ENCODE measurements at regions not wholly inside any gene's neighbourhood (a gene's known extent, or its start where the extent isn't known, plus 50 kb on each side); places are given as distances from the start of the nearest gene placed in this dataset.

DNA sequence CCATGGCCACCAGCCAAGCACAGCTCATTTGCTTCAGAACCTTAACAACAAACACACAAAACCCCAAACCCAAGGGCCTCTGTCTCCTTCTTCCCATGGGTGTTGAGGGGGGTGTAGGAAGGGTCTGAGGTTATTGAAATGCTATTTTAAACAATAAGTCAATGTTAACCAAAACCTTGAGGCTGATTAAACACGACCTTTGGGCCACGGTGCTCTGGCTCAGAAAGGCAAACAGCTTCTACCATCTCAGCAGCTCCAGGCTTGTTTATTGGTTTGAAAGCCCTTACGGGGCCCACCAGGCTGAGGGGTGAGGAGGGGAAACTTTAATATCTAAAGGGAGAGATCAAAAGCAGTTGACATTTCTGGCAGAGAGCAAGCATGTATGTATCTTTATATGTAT is 185.7 kb upstream of the IRX6 start:
- H3K9me3 ChIP-seq (replicated peaks; ENCODE audit: control insufficient read depth, insufficient read depth, low read depth, low read length), result no peaks in the 10 kb centered on the region
- CTCF ChIA-PET (ENCODE audit: low intra/inter-chr PET ratio), result no interaction called here
- H4K20me1 ChIP-seq (replicated peaks; ENCODE audit: control insufficient read depth, insufficient read depth, low read length), result no peaks in the 10 kb centered on the region
- DNase-seq (ENCODE audit: extremely low read depth in 1 of 4, low spot score in 3 of 4) (no peak), ATAC-seq (no peak), FAIRE-seq (no peak)
- H3K79me2 ChIP-seq (ENCODE audit: control insufficient read depth, insufficient read depth, low read length), result no peaks in the 10 kb centered on the region
- no peak overlapping the region for H3K4me3 ChIP-seq
- BruUV-seq (replicated peaks), result no TSS peak
- H3K27me3 ChIP-seq (ENCODE audit: control insufficient read depth in 2 of 2, insufficient read depth in 2 of 2, low read length in 2 of 2), result no peaks in the 10 kb centered on the region; a peak in 1 of 5 replicates
- no peak overlapping the region for H2AFZ ChIP-seq (ENCODE audit: low read depth, low read length)
- H3K4me2 ChIP-seq (ENCODE audit: insufficient read depth, low read length), result no peak overlapping the region
- TF ChIP-seq RBM25 (IDR thresholded peaks at IDR 0.05; ENCODE audit: low read depth, low read length, severe bottlenecking) (no peak), ZNF175 (CRISPR knock-in tag; IDR thresholded peaks at IDR 0.05; ENCODE audit: low read depth) (no peak)
- POLR2A ChIA-PET, result no interaction called here
- no peaks in the 10 kb centered on the region for H3K4me1 ChIP-seq (replicated peaks in 1 of 2; ENCODE audit: control insufficient read depth in 2 of 2, insufficient read depth in 2 of 2, low read length in 2 of 2)
- no peaks in the 10 kb centered on the region for H3K36me3 ChIP-seq (ENCODE audit: control insufficient read depth, insufficient read depth, low read length)
- 0% methylated on average over 3 of the region's 3 CpGs for WGBS (ENCODE audit: insufficient coverage, low coverage, missing lambda C conversion rate)
- peaks cover 3% of the 10 kb centered on the region for H3K9me1 ChIP-seq (ENCODE audit: control insufficient read depth, insufficient read depth, low read length)
- no peak overlapping the region for H3K27ac ChIP-seq (ENCODE audit: extremely low read depth, low read depth, low read length)
- intact Hi-C loops (cut with micrococcal nuclease), result no loop called here
- H3K9ac ChIP-seq (ENCODE audit: insufficient read depth in 1 of 2, low read depth in 2 of 2, low read length in 2 of 2), result no peak overlapping the region
- in situ Hi-C loops (cut with MboI), result no loop called here

DNA sequence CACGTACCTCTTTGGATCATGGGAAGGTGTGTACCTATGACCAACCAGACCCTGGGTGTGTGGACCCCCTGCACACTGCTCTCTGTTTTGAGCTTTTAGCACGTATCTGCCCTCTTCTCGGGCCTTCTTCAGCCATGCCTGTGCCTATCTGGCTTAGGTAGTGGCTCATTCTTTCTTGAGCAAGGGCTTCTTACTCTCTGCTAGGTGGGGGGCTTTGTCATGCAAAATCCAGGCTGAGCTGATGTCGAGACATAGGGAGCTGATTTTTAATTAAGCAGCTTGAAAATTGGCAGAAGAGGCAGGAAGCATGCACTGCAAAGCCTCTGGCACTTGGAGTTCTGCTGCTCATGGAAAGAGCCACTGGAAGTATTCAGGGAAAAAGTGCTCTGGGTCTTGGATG is 181.6 kb upstream of the IRX6 start:
- Histone ChIP-seq H2AFZ (ENCODE audit: low read depth, low read length) (no peak overlapping the region), H3K4me1 (replicated peaks in 1 of 2; ENCODE audit: control insufficient read depth in 2 of 2, insufficient read depth in 2 of 2, low read length in 2 of 2) (no peaks in the 10 kb centered on the region), H4K20me1 (replicated peaks; ENCODE audit: control insufficient read depth, insufficient read depth, low read length) (no peaks in the 10 kb centered on the region), H3K4me2 (ENCODE audit: insufficient read depth, low read length) (no peak overlapping the region), H3K27me3 (ENCODE audit: control insufficient read depth in 2 of 2, insufficient read depth in 2 of 2, low read length in 2 of 2) (no peaks in the 10 kb centered on the region; a peak in 1 of 5 replicates), H3K4me3 (no peak overlapping the region), H3K79me2 (ENCODE audit: control insufficient read depth, insufficient read depth, low read length) (no peaks in the 10 kb centered on the region), H3K36me3 (ENCODE audit: control insufficient read depth, insufficient read depth, low read length) (no peaks in the 10 kb centered on the region), H3K9me3 (replicated peaks; ENCODE audit: control insufficient read depth, insufficient read depth, low read depth, low read length) (no peaks in the 10 kb centered on the region), H3K27ac (ENCODE audit: extremely low read depth, low read depth, low read length) (no peak overlapping the region), H3K9me1 (ENCODE audit: control insufficient read depth, insufficient read depth, low read length) (no peaks in the 10 kb centered on the region), H3K9ac (ENCODE audit: insufficient read depth in 1 of 2, low read depth in 2 of 2, low read length in 2 of 2) (no peak overlapping the region)
- in situ Hi-C loops (cut with MboI) (no loop called here), intact Hi-C loops (cut with micrococcal nuclease) (no loop called here)
- ChIA-PET POLR2A (interaction anchor here (0.6 kb wide), 1 partner anchor 20 kb away, joined by 3 read pairs; no protein-coding TSS in a partner anchor), CTCF (ENCODE audit: low intra/inter-chr PET ratio) (no interaction called here)
- TF ChIP-seq MBD2 (IDR thresholded peaks at IDR 0.05; ENCODE audit: borderline replicate concordance, low read depth) (no peak), PHF21A (IDR thresholded peaks at IDR 0.05; ENCODE audit: borderline replicate concordance, low read depth) (no peak), ZNF785 (CRISPR knock-in tag; IDR thresholded peaks at IDR 0.05) (no peak), PATZ1 (CRISPR knock-in tag; IDR thresholded peaks at IDR 0.05; ENCODE audit: borderline replicate concordance) (no peak), FOXP4 (CRISPR knock-in tag; IDR thresholded peaks at IDR 0.05; ENCODE audit: borderline replicate concordance) (no peak)
- TF ChIP-seq, protein P1, sequence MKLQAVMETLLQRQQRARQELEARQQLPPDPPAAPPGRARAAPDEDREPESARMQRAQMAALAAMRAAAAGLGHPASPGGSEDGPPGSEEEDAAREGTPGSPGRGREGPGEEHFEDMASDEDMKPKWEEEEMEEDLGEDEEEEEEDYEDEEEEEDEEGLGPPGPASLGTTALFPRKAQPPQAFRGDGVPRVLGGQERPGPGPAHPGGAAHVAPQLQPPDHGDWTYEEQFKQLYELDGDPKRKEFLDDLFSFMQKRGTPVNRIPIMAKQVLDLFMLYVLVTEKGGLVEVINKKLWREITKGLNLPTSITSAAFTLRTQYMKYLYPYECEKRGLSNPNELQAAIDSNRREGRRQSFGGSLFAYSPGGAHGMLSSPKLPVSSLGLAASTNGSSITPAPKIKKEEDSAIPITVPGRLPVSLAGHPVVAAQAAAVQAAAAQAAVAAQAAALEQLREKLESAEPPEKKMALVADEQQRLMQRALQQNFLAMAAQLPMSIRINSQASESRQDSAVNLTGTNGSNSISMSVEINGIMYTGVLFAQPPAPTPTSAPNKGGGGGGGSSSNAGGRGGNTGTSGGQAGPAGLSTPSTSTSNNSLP (IDR thresholded peaks at IDR 0.05; ENCODE audit: borderline replicate concordance, low read depth, low read length), result no peak
- TF ChIP-seq, protein P2, sequence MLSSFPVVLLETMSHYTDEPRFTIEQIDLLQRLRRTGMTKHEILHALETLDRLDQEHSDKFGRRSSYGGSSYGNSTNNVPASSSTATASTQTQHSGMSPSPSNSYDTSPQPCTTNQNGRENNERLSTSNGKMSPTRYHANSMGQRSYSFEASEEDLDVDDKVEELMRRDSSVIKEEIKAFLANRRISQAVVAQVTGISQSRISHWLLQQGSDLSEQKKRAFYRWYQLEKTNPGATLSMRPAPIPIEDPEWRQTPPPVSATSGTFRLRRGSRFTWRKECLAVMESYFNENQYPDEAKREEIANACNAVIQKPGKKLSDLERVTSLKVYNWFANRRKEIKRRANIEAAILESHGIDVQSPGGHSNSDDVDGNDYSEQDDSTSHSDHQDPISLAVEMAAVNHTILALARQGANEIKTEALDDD (IDR thresholded peaks at IDR 0.05), result no peak
- ATAC-seq, result no peak
- no TSS peak for BruUV-seq (replicated peaks)
- DNase-seq (ENCODE audit: extremely low read depth in 1 of 4, low spot score in 3 of 4), result no peak
- 0% methylated on average over 4 of the region's 4 CpGs for WGBS (ENCODE audit: insufficient coverage, low coverage, missing lambda C conversion rate)
- no peak for FAIRE-seq

All from K562 (cell line).